ENCODE measurements at regions not wholly inside any gene's neighbourhood (a gene's known extent, or its start where the extent isn't known, plus 50 kb on each side); places are given as distances from the start of the nearest gene placed in this dataset.

GRCh38 chr1:34518146-34518699, 236.6 kb upstream of the GJB5 start:
- DNase-seq = no peak

- no peak for DNase-seq
Measured at GRCh38 chr1:34520111-34520510, 234.7 kb upstream of the GJB5 start.

GRCh38 chr1:34524783-34525182, 230.1 kb upstream of the GJB5 start:
- DNase-seq = no peak

- no peak for DNase-seq
Measured at GRCh38 chr1:34529935-34530859, 224.7 kb upstream of the GJB5 start.

- no peak for DNase-seq
Measured at GRCh38 chr1:34532113-34532512, 222.7 kb upstream of the GJB5 start.

GRCh38 chr1:34538481-34538880, 216.4 kb upstream of the GJB5 start:
- no peak for DNase-seq

GRCh38 chr1:34547046-34547674, 207.7 kb upstream of the GJB5 start:
- no peak for DNase-seq

GRCh38 chr1:34549199-34549598, 205.6 kb upstream of the GJB5 start:
- DNase-seq = no peak

- DNase-seq = no peak
Measured at GRCh38 chr1:34578306-34578705, 176.5 kb upstream of the GJB5 start.

- no peak for DNase-seq
Measured at GRCh38 chr1:34582356-34582755, 172.5 kb upstream of the GJB5 start.

GRCh38 chr1:34587761-34588160, 167.1 kb upstream of the GJB5 start:
- no peak for DNase-seq

GRCh38 chr1:34590211-34590623, 164.6 kb upstream of the GJB5 start:
- DNase-seq = no peak

- no peak for DNase-seq
Measured at GRCh38 chr1:34591751-34592629, 162.9 kb upstream of the GJB5 start.

GRCh38 chr1:34597877-34598514, 156.9 kb upstream of the GJB5 start:
- DNase-seq = peak in 1 of 2 experiments; percentile 48

- DNase-seq = no peak
Measured at GRCh38 chr1:34602907-34603306, 151.9 kb upstream of the GJB5 start.

GRCh38 chr1:34603594-34603993, 151.3 kb upstream of the GJB5 start:
- no peak for DNase-seq

- no peak for DNase-seq
Measured at GRCh38 chr1:34606504-34606903, 148.3 kb upstream of the GJB5 start.

GRCh38 chr1:34610063-34610462, 144.8 kb upstream of the GJB5 start:
- no peak for DNase-seq

GRCh38 chr1:34611571-34611970, 143.3 kb upstream of the GJB5 start:
- no peak for DNase-seq

GRCh38 chr1:34612091-34612827, 142.6 kb upstream of the GJB5 start:
- no peak for DNase-seq

GRCh38 chr1:34617321-34618118, 137.3 kb upstream of the GJB5 start:
- DNase-seq = no peak

All from stimulated activated CD4-positive, alpha-beta T cell treated with anti-CD3 and anti-CD28 coated beads, Interleukin-4, amount 100 ng/mL, for 4 hours (primary cell).